ENCODE measurements at regions not wholly inside any gene's neighbourhood (a gene's known extent, or its start where the extent isn't known, plus 50 kb on each side); places are given as distances from the start of the nearest gene placed in this dataset.

GRCh38 chr4:181646864-181647263 lies 596.3 kb upstream of the TENM3 start:
- TF ChIP-seq CTCF (conservative IDR thresholded peaks at IDR 0.05; ENCODE audit: low read depth, low read length) (no peak), EZH2 (IDR thresholded peaks at IDR 0.05; ENCODE audit: borderline replicate concordance, low read depth, low read length, poor library complexity, severe bottlenecking) (no peak)
